Loucy (cell line): ENCODE measurements at regions not wholly inside any gene's neighbourhood (a gene's known extent, or its start where the extent isn't known, plus 50 kb on each side); places are given as distances from the start of the nearest gene placed in this dataset.

Experiments used
- H2AFZ ChIP-seq: fragments of 200-600 bp; sonication (generic); 2 replicates; pipeline ENCODE4 v1.6.0; 2016; ENCODE audit warnings: antibody characterized with exemption, mild to moderate bottlenecking, low read length, moderate library complexity
- H3F3A ChIP-seq: fragments of 200-600 bp; 2 replicates; pipeline ENCODE4 v1.6.0; 2016; ENCODE audit warnings: antibody characterized with exemption, low read depth, mild to moderate bottlenecking
- H3K27me3 ChIP-seq: fragments of 200-600 bp; sonication (generic); 2 replicates; pipeline ENCODE4 v1.6.1; 2014; ENCODE audit warnings: low read length, mild to moderate bottlenecking; ENCODE audit not compliant: insufficient read depth, poor library complexity, severe bottlenecking
- H3K36me3 ChIP-seq: fragments of 200-600 bp; sonication (generic); 2 replicates; pipeline ENCODE4 v1.6.1; 2016; ENCODE audit warnings: low read length; ENCODE audit not compliant: insufficient read depth
- H3K4me1 ChIP-seq: fragments of 200-600 bp; sonication (generic); 2 replicates; pipeline ENCODE4 v1.5.1; 2014; ENCODE audit warnings: low read length, mild to moderate bottlenecking; ENCODE audit not compliant: insufficient read depth, poor library complexity, severe bottlenecking
- H3K4me2 ChIP-seq: fragments of 200-600 bp; sonication (generic); 2 replicates; pipeline ENCODE4 v1.6.0; 2014; ENCODE audit warnings: antibody characterized with exemption, low read length, low read depth, mild to moderate bottlenecking; ENCODE audit not compliant: poor library complexity, severe bottlenecking
- H3K4me3 ChIP-seq: fragments of 200-600 bp; sonication (generic); 2 replicates; pipeline ENCODE4 v1.5.1; 2014; ENCODE audit warnings: low read length, mild to moderate bottlenecking, mixed read lengths; ENCODE audit not compliant: poor library complexity, severe bottlenecking
- H3K79me2 ChIP-seq: fragments of 200-600 bp; sonication (generic); 2 replicates; pipeline ENCODE4 v1.6.1; 2014; ENCODE audit warnings: low read length; ENCODE audit not compliant: insufficient read depth
- H3K9ac ChIP-seq: fragments of 200-600 bp; sonication (generic); 2 replicates; pipeline ENCODE4 v1.6.0; 2014; ENCODE audit warnings: mild to moderate bottlenecking, low read depth, low read length, moderate library complexity; ENCODE audit not compliant: poor library complexity, severe bottlenecking
- H3K9me2 ChIP-seq: fragments of 200-600 bp; sonication (generic); replicated peaks from 2 replicates; pipeline ENCODE4 v1.6.1; 2016; ENCODE audit warnings: low read depth, low read length, mixed read lengths
- H3K9me3 ChIP-seq: fragments of 200-600 bp; sonication (generic); 2 replicates; pipeline ENCODE4 v1.6.1; 2014; ENCODE audit warnings: mild to moderate bottlenecking, antibody characterized with exemption, low read length, low read depth; ENCODE audit not compliant: insufficient read depth
- H4K20me1 ChIP-seq: fragments of 200-600 bp; sonication (generic); 2 replicates; pipeline ENCODE4 v1.6.0; 2014; ENCODE audit warnings: antibody characterized with exemption, low read length, mild to moderate bottlenecking; ENCODE audit not compliant: insufficient read depth, poor library complexity, severe bottlenecking
- EZH2phosphoT487 ChIP-seq: fragments of 200-600 bp; IDR thresholded peaks from 2 replicates; pipeline ENCODE4 v1.6.1; 2018; ENCODE audit warnings: antibody characterized with exemption, mild to moderate bottlenecking, moderate library complexity, borderline replicate concordance
- TF ChIP-seq, protein P1 (sequence below): fragments of 200-600 bp; sonication (generic); conservative IDR thresholded peaks from 2 replicates; pipeline ENCODE4 v1.5.1; 2014; ENCODE audit warnings: mild to moderate bottlenecking, antibody characterized with exemption, low read length

DNA sequence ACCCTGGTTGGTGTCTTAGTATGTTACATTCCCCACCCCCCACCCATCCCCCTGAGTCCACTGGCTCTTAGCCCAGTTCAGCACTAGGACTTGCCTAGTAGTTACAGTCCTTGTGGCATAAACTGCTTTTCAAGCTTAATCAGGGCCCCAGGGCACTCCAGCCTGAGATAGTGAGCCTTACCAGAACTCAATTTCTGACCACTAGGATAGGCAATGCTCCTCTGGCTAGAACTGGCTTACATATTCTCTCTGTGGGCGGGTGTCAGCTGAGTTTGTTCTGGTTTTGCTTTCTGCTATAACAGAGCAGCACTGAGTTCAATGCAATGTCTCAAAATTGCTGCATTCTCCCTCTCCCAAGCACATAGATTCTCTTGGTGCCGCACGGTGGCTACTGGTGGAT is 391.4 kb upstream of the DIPK2B start:
- Histone ChIP-seq H3K36me3 (no peaks in the 10 kb centered on the region), H3F3A (no peaks in the 10 kb centered on the region), H3K27me3 (no peaks in the 10 kb centered on the region), H3K4me3 (no peak overlapping the region), H3K9me2 (no peaks in the 10 kb centered on the region), H3K79me2 (no peaks in the 10 kb centered on the region), H3K4me2 (no peak overlapping the region), H3K4me1 (no peaks in the 10 kb centered on the region), H3K9me3 (no peaks in the 10 kb centered on the region), H2AFZ (no peak overlapping the region), H4K20me1 (no peaks in the 10 kb centered on the region), H3K9ac (no peak overlapping the region)
- TF ChIP-seq EZH2phosphoT487, result no peak
- TF ChIP-seq, protein P1, sequence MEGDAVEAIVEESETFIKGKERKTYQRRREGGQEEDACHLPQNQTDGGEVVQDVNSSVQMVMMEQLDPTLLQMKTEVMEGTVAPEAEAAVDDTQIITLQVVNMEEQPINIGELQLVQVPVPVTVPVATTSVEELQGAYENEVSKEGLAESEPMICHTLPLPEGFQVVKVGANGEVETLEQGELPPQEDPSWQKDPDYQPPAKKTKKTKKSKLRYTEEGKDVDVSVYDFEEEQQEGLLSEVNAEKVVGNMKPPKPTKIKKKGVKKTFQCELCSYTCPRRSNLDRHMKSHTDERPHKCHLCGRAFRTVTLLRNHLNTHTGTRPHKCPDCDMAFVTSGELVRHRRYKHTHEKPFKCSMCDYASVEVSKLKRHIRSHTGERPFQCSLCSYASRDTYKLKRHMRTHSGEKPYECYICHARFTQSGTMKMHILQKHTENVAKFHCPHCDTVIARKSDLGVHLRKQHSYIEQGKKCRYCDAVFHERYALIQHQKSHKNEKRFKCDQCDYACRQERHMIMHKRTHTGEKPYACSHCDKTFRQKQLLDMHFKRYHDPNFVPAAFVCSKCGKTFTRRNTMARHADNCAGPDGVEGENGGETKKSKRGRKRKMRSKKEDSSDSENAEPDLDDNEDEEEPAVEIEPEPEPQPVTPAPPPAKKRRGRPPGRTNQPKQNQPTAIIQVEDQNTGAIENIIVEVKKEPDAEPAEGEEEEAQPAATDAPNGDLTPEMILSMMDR, result no peak

DNA sequence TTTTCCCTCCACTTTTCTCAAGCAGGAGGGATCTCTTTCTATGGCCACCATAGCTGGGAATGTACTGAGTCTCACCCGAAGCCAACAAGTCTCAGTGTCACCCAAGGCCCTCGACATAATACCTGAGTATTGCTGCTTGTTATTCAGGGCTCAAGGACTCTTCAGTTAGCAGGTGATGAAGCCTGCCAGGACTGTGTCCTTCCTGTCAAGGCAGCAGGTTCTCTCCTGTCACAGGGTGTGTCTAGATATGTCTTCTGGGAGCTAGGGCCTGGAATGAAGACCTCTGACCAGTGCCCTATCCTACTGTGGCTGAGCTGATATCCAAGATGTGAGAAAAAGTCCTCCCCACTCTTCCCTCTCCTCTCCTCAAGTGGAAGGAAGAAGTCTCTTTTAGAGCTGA is 391.0 kb upstream of the DIPK2B start:
- no peak overlapping the region for H2AFZ ChIP-seq
- H3K9me2 ChIP-seq, result no peaks in the 10 kb centered on the region
- no peaks in the 10 kb centered on the region for H3K79me2 ChIP-seq
- no peak for TF ChIP-seq EZH2phosphoT487
- TF ChIP-seq, protein P1, result no peak
- no peaks in the 10 kb centered on the region for H3K27me3 ChIP-seq
- no peak overlapping the region for H3K4me3 ChIP-seq
- H3K4me1 ChIP-seq, result no peaks in the 10 kb centered on the region
- H3K4me2 ChIP-seq, result no peak overlapping the region
- no peak overlapping the region for H3K9ac ChIP-seq
- no peaks in the 10 kb centered on the region for H3K36me3 ChIP-seq
- H4K20me1 ChIP-seq, result no peaks in the 10 kb centered on the region
- no peaks in the 10 kb centered on the region for H3F3A ChIP-seq
- H3K9me3 ChIP-seq, result no peaks in the 10 kb centered on the region

DNA sequence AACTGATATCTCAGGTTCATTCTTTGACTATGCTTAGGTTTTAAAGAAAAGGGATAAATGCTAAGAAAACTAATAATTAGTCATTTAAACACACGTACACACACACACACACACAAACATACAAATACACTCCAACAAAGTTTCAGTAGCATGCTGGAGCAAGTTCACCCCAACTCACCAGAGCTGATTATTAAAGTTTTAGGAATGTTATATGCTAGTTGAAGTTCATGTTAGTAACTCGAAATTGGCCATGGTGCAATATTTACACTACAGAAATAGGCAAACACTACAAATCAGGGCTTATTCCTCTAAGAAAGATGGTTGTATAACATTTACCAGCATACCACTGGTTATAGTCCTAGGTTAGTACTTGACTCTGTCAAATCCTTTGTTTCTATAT is 384.0 kb upstream of the DIPK2B start:
- Histone ChIP-seq H3K9me2 (no peaks in the 10 kb centered on the region), H3K36me3 (no peaks in the 10 kb centered on the region), H4K20me1 (no peaks in the 10 kb centered on the region), H3K4me2 (no peak overlapping the region), H3K9me3 (no peaks in the 10 kb centered on the region; the same call in 1 of the 2 replicates), H3K27me3 (no peaks in the 10 kb centered on the region), H3K4me1 (no peaks in the 10 kb centered on the region), H3F3A (no peaks in the 10 kb centered on the region), H3K79me2 (no peaks in the 10 kb centered on the region), H3K9ac (no peak overlapping the region), H3K4me3 (no peak overlapping the region), H2AFZ (no peak overlapping the region)
- TF ChIP-seq EZH2phosphoT487, result no peak
- TF ChIP-seq, protein P1, result no peak
